Small intestine (tissue), 7 donors: ENCODE measurements at regions not wholly inside any gene's neighbourhood (a gene's known extent, or its start where the extent isn't known, plus 50 kb on each side); places are given as distances from the start of the nearest gene placed in this dataset.

Experiments used
- DNase-seq, 2 donors: peaks; one replicate each; pipeline versions ENCODE4 v3.0.0 to v3.0.0-alpha.2; 2013
- FAIRE-seq: peaks from 2 replicates; lab custom pipeline; 2012; peaks lifted over from hg19 to GRCh38; lab: Jason Lieb, UNC
- H3K27ac ChIP-seq, 3 donors: one replicate each; pipeline ENCODE4 v1.5.1; 2013; ENCODE audit warnings: low read length in 2 of 3, mild to moderate bottlenecking in 2 of 3, control low read depth in 1 of 3, inconsistent platforms in 1 of 3, low read depth in 1 of 3, moderate library complexity in 1 of 3
- H3K27me3 ChIP-seq, 3 donors: one replicate each; pipeline ENCODE4 v1.6.1; 2013; ENCODE audit warnings: low read length in 3 of 3, inconsistent platforms in 1 of 3; ENCODE audit not compliant: control insufficient read depth in 3 of 3, insufficient read depth in 3 of 3
- H3K36me3 ChIP-seq, 3 donors: one replicate each; pipeline ENCODE4 v1.6.1; 2013; ENCODE audit warnings: low read length in 3 of 3, inconsistent platforms in 1 of 3, low read depth in 1 of 3, mild to moderate bottlenecking in 1 of 3, moderate library complexity in 1 of 3; ENCODE audit not compliant: control insufficient read depth in 3 of 3, insufficient read depth in 2 of 3
- H3K4me1 ChIP-seq, 3 donors: one replicate each; pipeline ENCODE4 v1.6.1; 2013; ENCODE audit warnings: low read length in 2 of 3, inconsistent platforms in 1 of 3, low read depth in 1 of 3, mild to moderate bottlenecking in 1 of 3, moderate library complexity in 1 of 3; ENCODE audit not compliant: control insufficient read depth in 3 of 3, insufficient read depth in 2 of 3
- H3K4me3 ChIP-seq, 3 donors: one replicate each; pipeline ENCODE4 v1.5.1; 2013; ENCODE audit warnings: low read length in 3 of 3, control low read depth in 1 of 3, inconsistent platforms in 1 of 3, low read depth in 1 of 3, mild to moderate bottlenecking in 1 of 3, moderate library complexity in 1 of 3
- H3K9me3 ChIP-seq, 2 donors: one replicate each; pipeline ENCODE4 v1.6.1; 2013; ENCODE audit warnings: low read depth in 1 of 2, low read length in 1 of 2; ENCODE audit not compliant: control insufficient read depth in 2 of 2, insufficient read depth in 1 of 2
- WGBS, 3 donors: extraction: QIAGEN DNeasy Blood & Tissue Kit; methylation state at CpG; one replicate each; pipeline ENCODE4 v1.1.7; 2013; 5-methylcytosine and 5-hydroxymethylcytosine counted together
- donor health status: healthy with polysubstance abuse.
- donor health status: control.
- donor health status: control.
- donor health status: Bipolar disorder and iron deficiency.
- donor health status: healthy.

DNA sequence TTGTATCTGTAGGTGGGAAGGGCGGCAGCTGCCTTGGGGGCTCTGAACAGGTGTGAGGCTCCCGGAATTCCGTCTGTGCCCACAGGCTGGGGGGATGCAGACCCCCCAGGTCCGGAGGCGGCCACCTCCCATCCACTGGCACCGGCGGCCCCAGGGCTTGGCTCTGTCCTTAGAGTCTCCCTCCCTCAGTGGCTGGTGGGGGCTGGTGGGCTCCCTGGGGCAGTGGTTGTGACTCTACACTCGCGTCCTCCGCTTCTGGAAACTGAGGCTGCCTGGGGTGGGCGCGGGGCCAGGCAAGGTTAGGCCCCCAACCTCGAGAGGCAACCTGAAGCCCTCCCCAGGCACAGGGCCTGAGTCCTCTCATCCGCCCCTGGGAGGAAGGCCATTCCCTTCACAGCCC lies 1305.4 kb downstream of the BRD1 start:
- no peak overlapping the region for H3K27ac ChIP-seq
- DNase-seq (no peak), FAIRE-seq (no peak)
- H3K4me3 ChIP-seq = no peak overlapping the region
- no peaks in the 10 kb centered on the region for H3K36me3 ChIP-seq
- no peaks in the 10 kb centered on the region for H3K4me1 ChIP-seq
- H3K27me3 ChIP-seq = no peaks in the 10 kb centered on the region
- no peaks in the 10 kb centered on the region for H3K9me3 ChIP-seq
- WGBS, 3 donors = 82 to 92% (median 86%) methylated on average over 13 to 14 of the region's 14 CpGs

DNA sequence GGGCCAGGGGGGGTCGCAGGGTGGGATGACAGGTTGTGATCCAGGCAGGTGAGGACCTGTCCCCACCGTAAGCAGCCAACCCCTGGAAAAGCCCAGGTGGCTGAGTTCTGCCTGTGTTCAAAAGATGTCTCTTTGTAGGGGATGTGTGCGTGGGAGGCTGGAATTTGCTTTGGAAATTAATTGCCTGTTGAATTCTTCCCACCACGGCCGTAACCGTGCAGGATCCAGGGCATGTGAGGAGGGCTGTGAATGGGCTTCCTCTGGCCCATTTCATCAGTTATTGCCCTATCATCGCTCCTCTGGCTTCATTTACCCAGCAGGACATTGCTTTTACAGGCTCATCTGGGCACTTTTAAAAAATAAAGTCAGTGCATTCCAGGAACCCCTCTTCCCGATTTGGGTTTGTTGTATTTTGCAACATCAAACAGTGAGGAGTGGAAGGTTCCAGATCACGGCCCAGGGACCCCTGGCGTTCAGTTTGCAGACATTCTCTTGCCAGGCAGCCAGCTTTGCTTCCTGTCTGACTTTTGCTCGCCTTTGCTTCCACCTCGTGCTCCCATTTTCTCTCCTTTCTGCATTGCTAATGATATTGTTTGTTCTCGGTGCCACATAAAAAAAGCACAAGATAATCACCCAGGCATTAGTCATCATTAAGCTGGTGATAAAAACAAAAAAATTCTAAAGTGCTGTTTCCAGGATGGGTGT lies 1306.6 kb downstream of the BRD1 start:
- DNase-seq = no peak
- Histone ChIP-seq H3K36me3 (no peaks in the 10 kb centered on the region), H3K4me1 (no peaks in the 10 kb centered on the region), H3K4me3 (no peak overlapping the region), H3K27me3 (no peaks in the 10 kb centered on the region), H3K27ac (no peak overlapping the region), H3K9me3 (no peaks in the 10 kb centered on the region)
- 51 to 67% (median 63%) methylated on average over 13 of the region's 13 CpGs for WGBS, 3 donors
- no peak for FAIRE-seq

DNA sequence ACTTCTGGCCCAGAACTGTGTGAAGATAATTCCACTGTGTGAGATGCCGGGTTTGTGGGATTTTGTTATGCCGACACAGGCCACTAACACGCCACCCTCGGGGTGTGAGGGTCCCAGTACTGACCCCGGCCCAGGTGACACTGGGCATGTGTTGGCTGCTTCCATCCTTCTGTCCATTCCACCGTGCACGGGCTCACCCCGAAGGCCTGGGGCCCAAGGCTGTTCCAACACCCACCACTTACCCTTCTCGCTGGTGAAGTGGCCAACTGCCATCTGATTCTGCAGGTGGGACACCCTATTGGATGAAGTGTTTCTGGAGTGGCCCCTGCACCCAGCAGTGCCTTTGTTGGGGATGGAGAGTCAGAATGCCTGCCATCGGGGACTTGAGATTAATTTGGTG lies 1307.5 kb downstream of the BRD1 start:
- H3K27me3 ChIP-seq = no peaks in the 10 kb centered on the region
- FAIRE-seq (no peak), DNase-seq (no peak)
- H3K27ac ChIP-seq = no peak overlapping the region
- 73 to 91% (median 86%) methylated on average over 10 of the region's 10 CpGs for WGBS, 3 donors
- H3K4me1 ChIP-seq = no peaks in the 10 kb centered on the region
- no peak overlapping the region for H3K4me3 ChIP-seq
- no peaks in the 10 kb centered on the region for H3K9me3 ChIP-seq
- no peaks in the 10 kb centered on the region for H3K36me3 ChIP-seq

DNA sequence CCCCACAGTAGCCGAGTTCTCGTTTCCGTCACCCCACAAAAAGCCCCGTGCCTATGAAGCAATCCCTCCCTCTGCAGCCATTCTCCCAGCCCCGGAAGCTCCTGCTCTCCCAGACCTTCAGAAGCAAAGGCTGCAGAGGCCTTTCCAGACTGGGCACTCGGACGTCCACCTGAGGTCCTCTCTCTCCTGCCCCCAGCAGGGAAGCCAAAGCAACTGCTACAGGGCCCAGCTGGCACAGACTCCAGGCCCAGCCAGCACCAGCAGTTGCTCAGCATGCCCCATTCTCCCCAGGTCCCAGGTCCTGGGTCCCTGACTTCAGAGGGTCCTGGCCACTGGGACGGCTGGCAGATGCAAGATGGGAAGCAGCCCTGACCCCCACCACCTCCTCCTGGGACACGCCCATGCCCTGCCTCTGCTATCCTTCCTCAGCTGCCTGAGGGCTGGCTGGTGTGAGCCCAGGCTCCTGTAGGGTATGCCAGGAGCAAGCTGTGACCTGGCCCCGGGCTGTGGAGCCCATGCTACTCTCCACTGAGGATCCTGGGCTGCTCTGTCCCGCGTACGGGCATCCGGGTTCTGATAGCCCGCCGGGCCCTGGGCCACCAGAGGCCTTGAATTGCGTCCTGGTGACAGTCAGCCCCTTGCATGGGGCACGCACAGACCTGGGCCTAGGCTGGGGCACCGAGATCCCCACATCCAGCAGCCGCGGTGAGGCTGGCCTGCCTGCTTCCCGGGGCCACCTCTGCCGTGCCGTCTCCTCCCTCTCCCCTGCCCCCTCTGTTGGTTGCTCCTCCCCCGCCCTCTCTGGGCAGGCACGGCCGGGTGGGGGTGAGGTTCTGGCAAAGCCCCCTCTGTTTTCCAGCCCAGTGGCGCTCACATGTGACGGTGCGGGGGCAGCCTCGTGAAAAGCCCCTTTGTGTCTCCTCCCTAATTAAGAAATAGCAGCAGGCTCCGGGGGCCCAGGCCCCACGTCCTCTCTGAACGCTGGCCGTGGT lies 1310.3 kb downstream of the BRD1 start:
- Histone ChIP-seq H3K27me3 (no peaks in the 10 kb centered on the region), H3K27ac (no peak overlapping the region), H3K4me3 (no peak overlapping the region), H3K36me3 (no peaks in the 10 kb centered on the region), H3K9me3 (no peaks in the 10 kb centered on the region), H3K4me1 (no peaks in the 10 kb centered on the region)
- no peak for FAIRE-seq
- 74 to 80% (median 79%) methylated on average over 33 to 35 of the region's 35 CpGs for WGBS, 3 donors
- DNase-seq = no peak

DNA sequence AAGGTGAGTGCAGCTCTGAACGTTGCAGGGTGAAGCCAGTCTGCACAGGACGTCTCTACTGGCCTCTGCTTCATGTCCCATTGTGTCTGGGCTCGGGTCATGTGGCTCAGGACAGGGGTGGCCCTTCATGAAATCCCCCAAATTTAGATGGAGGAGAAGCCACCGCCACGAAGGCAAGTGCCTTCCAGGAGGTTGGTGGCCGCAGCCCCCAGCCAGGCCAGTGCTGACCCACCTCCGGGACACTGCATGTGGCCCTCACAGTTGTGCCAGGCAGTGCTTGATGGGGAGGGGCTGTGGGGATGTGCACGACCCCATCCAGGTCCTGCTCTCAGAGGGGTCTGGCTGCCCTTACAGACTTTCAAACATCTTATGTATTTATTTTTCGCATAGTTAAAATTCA lies 1311.1 kb downstream of the BRD1 start:
- Histone ChIP-seq H3K36me3 (no peaks in the 10 kb centered on the region), H3K4me1 (no peaks in the 10 kb centered on the region), H3K9me3 (no peaks in the 10 kb centered on the region), H3K27ac (no peak overlapping the region), H3K4me3 (no peak overlapping the region), H3K27me3 (no peaks in the 10 kb centered on the region)
- DNase-seq (no peak), FAIRE-seq (no peak)
- 71 to 82% (median 76%) methylated on average over 9 of the region's 9 CpGs for WGBS, 3 donors

DNA sequence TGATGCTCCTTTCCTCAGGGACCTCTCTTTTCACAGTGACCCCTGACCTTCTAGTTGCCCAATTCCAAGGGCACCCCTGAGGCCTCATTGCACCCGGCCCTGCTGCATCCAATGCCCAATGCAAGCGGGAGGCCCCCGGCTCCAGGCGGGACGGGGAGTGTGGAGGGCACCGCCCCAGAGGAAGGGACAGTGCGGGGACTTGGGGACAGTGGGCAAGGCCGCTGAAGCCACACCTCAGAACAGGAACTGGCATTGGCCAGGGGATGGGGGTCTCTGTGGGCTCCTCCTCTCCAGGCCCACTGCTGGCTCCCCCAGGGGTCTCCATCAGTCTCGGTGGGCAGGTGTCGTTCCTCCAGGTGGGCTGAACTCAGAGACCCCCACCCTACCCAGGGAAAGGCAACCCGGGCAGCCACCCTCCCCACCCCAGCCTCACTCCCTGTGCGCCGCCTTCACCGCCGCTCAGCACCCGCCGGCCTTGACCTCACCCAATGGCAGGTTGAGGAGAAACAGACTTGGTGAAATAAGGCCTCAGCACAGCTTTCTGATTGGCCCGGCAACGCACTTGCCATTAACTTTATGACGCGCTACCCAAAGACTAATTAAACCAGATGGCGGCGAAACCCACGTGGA lies 1312.0 kb downstream of the BRD1 start:
- Histone ChIP-seq H3K36me3 (no peaks in the 10 kb centered on the region), H3K4me3 (no peak overlapping the region), H3K27ac (no peak overlapping the region), H3K4me1 (no peaks in the 10 kb centered on the region), H3K27me3 (no peaks in the 10 kb centered on the region), H3K9me3 (no peaks in the 10 kb centered on the region)
- FAIRE-seq = no peak
- no peak for DNase-seq
- 82 to 83% (median 83%) methylated on average over 21 to 24 of the region's 24 CpGs for WGBS, 3 donors

DNA sequence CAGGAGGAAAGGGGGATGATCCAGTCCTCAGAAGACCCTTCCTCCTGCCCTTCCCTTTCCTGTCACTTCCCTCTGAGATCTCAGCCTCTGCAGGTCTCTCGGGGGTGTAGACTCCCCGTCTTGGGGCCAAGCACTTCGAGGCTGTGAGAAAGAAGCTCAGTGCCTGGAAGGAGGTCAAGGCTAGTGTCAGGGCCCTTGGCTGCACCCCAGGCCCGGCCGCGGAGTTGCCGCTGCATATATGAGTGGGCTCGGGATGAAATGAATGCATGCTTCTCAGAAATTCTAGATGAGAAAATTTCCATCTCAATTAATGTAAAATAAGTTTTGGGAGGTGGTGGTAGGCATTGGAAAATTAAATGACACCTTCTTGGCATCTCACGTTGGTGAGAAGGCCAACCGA lies 1313.7 kb downstream of the BRD1 start:
- Histone ChIP-seq H3K27ac (no peak overlapping the region), H3K27me3 (no peaks in the 10 kb centered on the region), H3K36me3 (no peaks in the 10 kb centered on the region), H3K4me1 (no peaks in the 10 kb centered on the region), H3K9me3 (no peaks in the 10 kb centered on the region), H3K4me3 (no peak overlapping the region)
- FAIRE-seq (no peak), DNase-seq (no peak)
- WGBS, 3 donors = 78 to 79% (median 79%) methylated on average over 10 of the region's 10 CpGs

DNA sequence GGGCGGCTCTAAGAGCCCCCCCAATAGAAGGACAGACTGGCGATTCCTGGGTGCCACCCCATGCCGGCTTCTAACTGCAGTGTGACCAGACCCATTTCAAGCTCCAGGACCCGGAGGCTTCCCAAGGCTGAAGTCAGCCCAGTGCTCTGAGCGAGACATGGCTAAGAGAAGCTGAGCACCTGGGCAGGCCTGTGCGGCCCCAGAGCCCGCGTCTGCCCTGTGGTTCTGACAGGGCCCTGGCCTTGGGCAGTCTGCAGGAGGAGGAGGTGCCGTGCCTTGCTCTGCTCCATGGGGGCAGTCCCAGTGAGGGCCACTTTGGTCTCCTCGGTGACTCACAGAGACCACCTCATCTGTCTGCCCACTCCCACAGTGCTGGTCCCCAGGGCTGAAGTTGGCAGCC lies 1314.2 kb downstream of the BRD1 start:
- FAIRE-seq (no peak), DNase-seq (no peak)
- Histone ChIP-seq H3K4me1 (no peaks in the 10 kb centered on the region), H3K9me3 (no peaks in the 10 kb centered on the region), H3K36me3 (no peaks in the 10 kb centered on the region), H3K4me3 (no peak overlapping the region), H3K27ac (no peak overlapping the region), H3K27me3 (no peaks in the 10 kb centered on the region)
- 89 to 91% (median 90%) methylated on average over 10 of the region's 10 CpGs for WGBS, 3 donors
